Stomach (tissue), 4 donors: ENCODE measurements at regions not wholly inside any gene's neighbourhood (a gene's known extent, or its start where the extent isn't known, plus 50 kb on each side); places are given as distances from the start of the nearest gene placed in this dataset.
"Not testable (repeated sequence)": the region's sequence is repeated elsewhere in the genome, so short reads cannot be mapped to it uniquely, and the experiment has no call there.

Experiments
- EP300 ChIP-seq: sonication (generic); formaldehyde crosslinking; IDR thresholded peaks from one replicate; pipeline ENCODE4 v1.6.1; 2017; ENCODE audit warnings: antibody characterized with exemption
- POLR2A ChIP-seq, 4 donors: fragments of 450-650 bp; IDR thresholded peaks; one replicate each; pipeline ENCODE4 v1.6.1; 2016; ENCODE audit warnings: antibody characterized with exemption in 4 of 4, control low read depth in 2 of 4, mild to moderate bottlenecking in 1 of 4, moderate library complexity in 1 of 4
- POLR2AphosphoS5 ChIP-seq, 3 donors: sonication (generic); formaldehyde crosslinking; IDR thresholded peaks; one replicate each; pipeline ENCODE4 v1.6.1; 2016; ENCODE audit warnings: antibody characterized with exemption in 3 of 3
- TF ChIP-seq, protein P1 (sequence below), 7 experiments: fragments of 450-650 bp in 4 of 7; fragments of 200-600 bp in 3 of 7; sonication (generic) in 3 of 7; IDR thresholded peaks; one replicate each; pipeline ENCODE4 v1.5.1; 2016 to 2019; ENCODE audit warnings: antibody characterized with exemption in 7 of 7, control low read depth in 2 of 7, mild to moderate bottlenecking in 1 of 7

DNA sequence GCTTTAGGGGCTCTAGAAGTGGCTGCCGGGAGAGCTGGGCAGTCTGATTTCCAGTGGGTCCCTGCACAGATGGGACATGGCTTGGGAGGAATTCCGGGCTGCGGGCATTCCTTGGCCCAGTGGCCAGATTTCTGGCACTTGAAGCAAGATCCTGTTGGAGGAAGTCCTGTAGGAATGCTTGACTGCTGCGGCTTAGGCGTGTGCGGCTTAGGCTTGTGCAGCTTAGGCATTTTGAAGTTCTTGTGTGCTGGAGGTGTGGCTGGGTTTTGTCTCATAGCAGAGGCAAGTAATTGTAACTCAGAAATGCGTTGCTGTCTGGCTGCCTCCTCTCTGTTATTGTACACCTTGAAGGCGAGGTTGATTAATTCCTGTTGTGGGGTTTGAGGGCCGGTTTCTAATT, 171.5 kb downstream of the UNC5CL start:
- TF ChIP-seq, protein P1, sequence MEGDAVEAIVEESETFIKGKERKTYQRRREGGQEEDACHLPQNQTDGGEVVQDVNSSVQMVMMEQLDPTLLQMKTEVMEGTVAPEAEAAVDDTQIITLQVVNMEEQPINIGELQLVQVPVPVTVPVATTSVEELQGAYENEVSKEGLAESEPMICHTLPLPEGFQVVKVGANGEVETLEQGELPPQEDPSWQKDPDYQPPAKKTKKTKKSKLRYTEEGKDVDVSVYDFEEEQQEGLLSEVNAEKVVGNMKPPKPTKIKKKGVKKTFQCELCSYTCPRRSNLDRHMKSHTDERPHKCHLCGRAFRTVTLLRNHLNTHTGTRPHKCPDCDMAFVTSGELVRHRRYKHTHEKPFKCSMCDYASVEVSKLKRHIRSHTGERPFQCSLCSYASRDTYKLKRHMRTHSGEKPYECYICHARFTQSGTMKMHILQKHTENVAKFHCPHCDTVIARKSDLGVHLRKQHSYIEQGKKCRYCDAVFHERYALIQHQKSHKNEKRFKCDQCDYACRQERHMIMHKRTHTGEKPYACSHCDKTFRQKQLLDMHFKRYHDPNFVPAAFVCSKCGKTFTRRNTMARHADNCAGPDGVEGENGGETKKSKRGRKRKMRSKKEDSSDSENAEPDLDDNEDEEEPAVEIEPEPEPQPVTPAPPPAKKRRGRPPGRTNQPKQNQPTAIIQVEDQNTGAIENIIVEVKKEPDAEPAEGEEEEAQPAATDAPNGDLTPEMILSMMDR (IDR thresholded peaks at IDR 0.05) = not testable (repeated sequence)
- TF ChIP-seq POLR2AphosphoS5 (IDR thresholded peaks at IDR 0.05); POLR2A (IDR thresholded peaks at IDR 0.05); EP300: not testable (repeated sequence)
